GM12878 (cell line): ENCODE measurements at regions not wholly inside any gene's neighbourhood (a gene's known extent, or its start where the extent isn't known, plus 50 kb on each side); places are given as distances from the start of the nearest gene placed in this dataset.

Experiments
- ATAC-seq: fragments of 200-7000 bp; cut with Tn5 transposase; 3 replicates; pipeline ENCODE4 v1.9.1; 2020; ENCODE audit warnings: mild to moderate bottlenecking, moderate library complexity
- BruUV-seq: library from RNA; stranded (reverse); fragments of 400-500 nt; replicated peaks from 2 replicates; lab custom pipeline; 2021; lab: Mats Ljungman, UMichigan
- CTCF ChIA-PET: fragments of 300-600 bp; sonication (Branson Sonifier 250); formaldehyde crosslinking; extraction: SDS; loops from one replicate; lab custom pipeline; 2021; ENCODE audit warnings: inconsistent platforms; lab: Yijun Ruan, JAX
- POLR2A ChIA-PET: fragments of 350-600 bp; formaldehyde crosslinking; extraction: SDS; loops from one replicate; lab custom pipeline; 2021; ENCODE audit warnings: inconsistent platforms; lab: Charles Lee
- RAD21 ChIA-PET: fragments of 300-600 bp; sonication (Branson Sonifier 250); formaldehyde crosslinking; loops from one replicate; lab custom pipeline; 2023; ENCODE audit warnings: antibody characterized with exemption; ENCODE audit not compliant: unreplicated experiment; lab: Charles Lee
- SMC1A ChIA-PET: fragments of 300-600 bp; sonication (Branson Sonifier 250); formaldehyde crosslinking; loops from one replicate; lab custom pipeline; 2023; ENCODE audit not compliant: unreplicated experiment, uncharacterized antibody; lab: Charles Lee
- DNase-seq: peaks from one replicate; pipeline ENCODE4 v3.0.0-alpha.2; 2011; ENCODE audit warnings: low read depth, low spot score
- FAIRE-seq: peaks from 3 replicates; lab custom pipeline; 2011; peaks lifted over from hg19 to GRCh38; lab: Jason Lieb, UNC
- H2AFZ ChIP-seq: 2 replicates; pipeline ENCODE4 v1.6.0; 2011; ENCODE audit warnings: low read depth, low read length, control low read depth; ENCODE audit not compliant: control insufficient read depth
- H3K27ac ChIP-seq: 2 replicates; pipeline ENCODE4 v1.5.1; 2011; ENCODE audit warnings: control low read depth; ENCODE audit not compliant: control insufficient read depth, insufficient read depth
- H3K27me3 ChIP-seq, 2 experiments: replicated peaks in 1 of 2; 2 replicates each; pipeline versions ENCODE4 v1.6.0 to v1.6.1; 2011; ENCODE audit warnings: low read length in 1 of 2; ENCODE audit not compliant: control insufficient read depth in 2 of 2, insufficient read depth in 2 of 2
- H3K36me3 ChIP-seq, 2 experiments: 2 replicates each; pipeline ENCODE4 v1.5.1; 2011; ENCODE audit warnings: low read length in 1 of 2; ENCODE audit not compliant: control insufficient read depth in 2 of 2, insufficient read depth in 2 of 2
- H3K4me1 ChIP-seq: 2 replicates; pipeline ENCODE4 v1.6.1; 2011; ENCODE audit warnings: mild to moderate bottlenecking, low read length, moderate library complexity, mixed read lengths; ENCODE audit not compliant: control insufficient read depth, insufficient read depth
- H3K4me2 ChIP-seq: 2 replicates; pipeline ENCODE4 v1.6.0; 2011; ENCODE audit warnings: control low read depth; ENCODE audit not compliant: control insufficient read depth, insufficient read depth
- H3K4me3 ChIP-seq: fragments of 200-600 bp; sonication (generic); 2 replicates; pipeline ENCODE4 v1.5.1; 2016
- H3K79me2 ChIP-seq: 2 replicates; pipeline ENCODE4 v1.6.0; 2011; ENCODE audit warnings: low read length; ENCODE audit not compliant: control insufficient read depth, insufficient read depth
- H3K9ac ChIP-seq: 2 replicates; pipeline ENCODE4 v1.8.0; 2011; ENCODE audit warnings: low read length, control low read depth, mixed read lengths; ENCODE audit not compliant: control insufficient read depth, insufficient read depth
- H3K9me3 ChIP-seq: replicated peaks from 3 replicates; pipeline ENCODE4 v1.5.1; 2011; ENCODE audit warnings: mild to moderate bottlenecking, low read length; ENCODE audit not compliant: control insufficient read depth, insufficient read depth
- H4K20me1 ChIP-seq: 2 replicates; pipeline ENCODE4 v1.6.0; 2011; ENCODE audit not compliant: control insufficient read depth, insufficient read depth
- BMI1 ChIP-seq: fragments of 450-650 bp; IDR thresholded peaks from 2 replicates; pipeline ENCODE4 v1.6.1; 2016; ENCODE audit warnings: mild to moderate bottlenecking, moderate library complexity, borderline replicate concordance
- CBX5 ChIP-seq: sonication (generic); IDR thresholded peaks from 2 replicates; pipeline ENCODE4 v1.6.1; 2016; ENCODE audit warnings: low read depth, moderate library complexity, mild to moderate bottlenecking, inconsistent platforms
- NFIC ChIP-seq: IDR thresholded peaks from 2 replicates; pipeline ENCODE4 v1.6.1; 2012; ENCODE audit warnings: low read depth, mild to moderate bottlenecking, inconsistent platforms, low read length, moderate library complexity
- POLR2AphosphoS2 ChIP-seq: IDR thresholded peaks from 2 replicates; pipeline ENCODE4 v1.6.1; 2011; ENCODE audit warnings: low read depth, mild to moderate bottlenecking, low read length, improper control_type of control experiment, moderate library complexity
- RBBP5 ChIP-seq: fragments of 200-600 bp; sonication (generic); conservative IDR thresholded peaks from 2 replicates; pipeline ENCODE4 v1.6.1; 2016
- SMAD1 ChIP-seq: fragments of 450-650 bp; IDR thresholded peaks from 2 replicates; pipeline ENCODE4 v1.6.1; 2018; ENCODE audit warnings: mild to moderate bottlenecking, low read depth; ENCODE audit not compliant: partially characterized antibody
- TCF12 ChIP-seq: IDR thresholded peaks from 2 replicates; pipeline ENCODE4 v1.6.1; 2011; ENCODE audit warnings: low read depth, mild to moderate bottlenecking, low read length
- ZNF687 ChIP-seq: fragments of 450-650 bp; IDR thresholded peaks from 2 replicates; pipeline ENCODE4 v1.6.1; 2017; ENCODE audit warnings: mild to moderate bottlenecking, moderate library complexity
- WGBS: methylation state at CpG from one replicate; pipeline ENCODE4 v1.1.6; 2016; ENCODE audit warnings: low lambda C conversion rate; ENCODE audit not compliant: insufficient replicate concordance, insufficient coverage; ENCODE audit errors: missing lambda C conversion rate; 5-methylcytosine and 5-hydroxymethylcytosine counted together
- in situ Hi-C: fragments of 300-500 bp; cut with MboI; formaldehyde crosslinking; loops from 9 replicates; pipeline ENCODE4 v1.14.3; 2018; ENCODE audit warnings: mixed read lengths
- intact Hi-C: fragments of 100-400 bp; cut with micrococcal nuclease; formaldehyde crosslinking; loops from one replicate; pipeline ENCODE4 v1.14.2; 2022; ENCODE audit not compliant: unreplicated experiment
- TF ChIP-seq, protein P1 (sequence below): fragments of 150-350 bp; IDR thresholded peaks from 2 replicates; pipeline ENCODE4 v1.6.1; 2014; ENCODE audit warnings: mild to moderate bottlenecking, low read depth, low read length

GRCh38 chr1:38522915-38523567, 336.5 kb downstream of the RRAGC start (continued):
- TF ChIP-seq, protein P1, sequence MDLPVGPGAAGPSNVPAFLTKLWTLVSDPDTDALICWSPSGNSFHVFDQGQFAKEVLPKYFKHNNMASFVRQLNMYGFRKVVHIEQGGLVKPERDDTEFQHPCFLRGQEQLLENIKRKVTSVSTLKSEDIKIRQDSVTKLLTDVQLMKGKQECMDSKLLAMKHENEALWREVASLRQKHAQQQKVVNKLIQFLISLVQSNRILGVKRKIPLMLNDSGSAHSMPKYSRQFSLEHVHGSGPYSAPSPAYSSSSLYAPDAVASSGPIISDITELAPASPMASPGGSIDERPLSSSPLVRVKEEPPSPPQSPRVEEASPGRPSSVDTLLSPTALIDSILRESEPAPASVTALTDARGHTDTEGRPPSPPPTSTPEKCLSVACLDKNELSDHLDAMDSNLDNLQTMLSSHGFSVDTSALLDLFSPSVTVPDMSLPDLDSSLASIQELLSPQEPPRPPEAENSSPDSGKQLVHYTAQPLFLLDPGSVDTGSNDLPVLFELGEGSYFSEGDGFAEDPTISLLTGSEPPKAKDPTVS = no peak
- TF ChIP-seq, all 136 proteins: peak for 0

DNA sequence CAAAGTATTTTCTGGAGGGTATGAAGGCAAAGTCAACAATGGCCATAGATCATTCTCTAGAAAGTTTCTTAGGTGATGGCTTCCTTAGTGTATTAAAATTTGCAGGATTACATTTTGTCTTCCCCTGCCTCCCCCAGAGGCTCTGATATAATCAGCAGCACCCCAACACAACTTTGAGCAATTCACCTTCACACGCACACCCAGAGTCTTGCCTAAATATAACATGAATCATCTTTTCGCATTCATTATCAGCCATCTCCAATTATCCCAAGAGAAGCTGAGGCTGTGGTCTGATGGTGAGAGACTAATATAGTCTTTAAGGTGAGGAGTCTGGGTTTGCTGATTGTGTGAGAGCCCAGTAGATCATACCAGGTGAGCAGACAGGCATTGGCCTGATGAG, 343.0 kb downstream of the RRAGC start:
- FAIRE-seq (no peak), DNase-seq (no peak), ATAC-seq (no peak)
- Histone ChIP-seq H3K27me3 (no peaks in the 10 kb centered on the region), H4K20me1 (no peaks in the 10 kb centered on the region), H3K36me3 (no peaks in the 10 kb centered on the region), H3K9me3 (no peaks in the 10 kb centered on the region), H3K9ac (no peak overlapping the region), H3K27ac (no peak overlapping the region), H3K4me1 (no peaks in the 10 kb centered on the region), H3K79me2 (no peaks in the 10 kb centered on the region), H2AFZ (no peak overlapping the region), H3K4me3 (no peak overlapping the region), H3K4me2 (no peak overlapping the region)
- ChIA-PET RAD21 (no interaction called here), POLR2A (no interaction called here), SMC1A (no interaction called here), CTCF (no interaction called here)
- BruUV-seq = no TSS peak
- intact Hi-C loops (no loop called here), in situ Hi-C loops (no loop called here)
- TF ChIP-seq SMAD1 (no peak), ZNF687 (no peak), RBBP5 (no peak), POLR2AphosphoS2 (no peak), NFIC (no peak), TCF12 (no peak), CBX5 (no peak), BMI1 (no peak)
- TF ChIP-seq, all 136 proteins: peak for 0
- WGBS = 100% methylated on average over 2 of the region's 2 CpGs
